SW 1271 (cell line): ENCODE measurements at regions not wholly inside any gene's neighbourhood (a gene's known extent, or its start where the extent isn't known, plus 50 kb on each side); places are given as distances from the start of the nearest gene placed in this dataset.

ENCODE experiments used
- DNase-seq, 2 experiments: peaks; one replicate each; lab custom pipeline; 2025; lab: John Stamatoyannopoulos, UW

DNA sequence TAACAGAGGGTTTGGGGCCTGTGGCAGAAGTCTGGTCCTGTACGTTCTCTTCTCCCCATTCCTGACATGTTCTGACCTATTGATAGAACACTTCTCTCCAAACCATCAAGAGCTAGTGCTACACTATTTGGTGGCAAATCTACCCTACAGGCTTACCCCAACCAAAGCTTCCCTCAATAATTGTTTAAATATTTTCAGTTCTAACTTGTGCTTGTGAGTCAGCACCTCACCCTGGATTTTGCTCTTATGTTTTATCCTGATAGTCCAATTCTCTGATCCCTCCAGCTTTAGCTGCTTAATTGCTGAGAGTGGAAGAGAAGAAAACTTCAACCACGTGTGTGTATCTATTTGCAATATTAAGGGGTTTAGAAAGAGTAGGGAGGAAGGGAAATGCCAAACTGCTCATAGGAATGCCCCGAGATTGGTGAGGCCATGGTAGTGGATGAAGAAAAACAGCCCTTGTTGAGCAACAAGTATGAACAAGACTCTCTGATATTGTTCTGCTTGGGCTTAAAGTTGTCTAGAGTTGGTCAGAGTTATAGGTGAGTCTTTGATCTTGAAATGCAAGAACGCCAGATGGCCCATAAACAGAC, 67.8 kb upstream of the PARD3B start:
- no peak for DNase-seq

GRCh38 chr2:204479557-204479956, 65.7 kb upstream of the PARD3B start:
- no peak for DNase-seq

- DNase-seq = no peak
Observed at GRCh38 chr2:204480676-204481075, 64.6 kb upstream of the PARD3B start.

DNA sequence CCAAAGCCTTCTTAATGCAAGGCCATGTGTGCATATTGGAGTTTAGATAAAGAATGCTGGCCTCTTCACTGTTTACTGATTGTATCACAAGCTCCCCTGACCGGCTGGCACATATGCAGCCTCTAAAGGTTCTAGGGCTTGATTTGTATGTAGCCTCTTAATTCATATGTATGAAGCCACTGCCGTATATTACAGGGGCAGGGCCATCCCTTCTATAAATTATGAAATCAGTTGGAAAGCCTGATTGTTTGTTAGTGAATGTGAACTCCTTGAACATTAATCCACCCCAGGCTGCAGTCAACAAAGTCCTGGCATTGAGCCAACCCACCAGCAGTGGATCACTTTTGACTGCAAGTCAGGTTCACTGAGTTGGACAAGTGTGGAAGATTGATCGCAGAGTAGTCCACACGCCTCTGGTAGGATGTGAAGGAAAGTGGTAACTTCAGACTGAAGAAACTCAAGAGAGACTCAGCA, 61.6 kb upstream of the PARD3B start:
- DNase-seq = no peak

DNA sequence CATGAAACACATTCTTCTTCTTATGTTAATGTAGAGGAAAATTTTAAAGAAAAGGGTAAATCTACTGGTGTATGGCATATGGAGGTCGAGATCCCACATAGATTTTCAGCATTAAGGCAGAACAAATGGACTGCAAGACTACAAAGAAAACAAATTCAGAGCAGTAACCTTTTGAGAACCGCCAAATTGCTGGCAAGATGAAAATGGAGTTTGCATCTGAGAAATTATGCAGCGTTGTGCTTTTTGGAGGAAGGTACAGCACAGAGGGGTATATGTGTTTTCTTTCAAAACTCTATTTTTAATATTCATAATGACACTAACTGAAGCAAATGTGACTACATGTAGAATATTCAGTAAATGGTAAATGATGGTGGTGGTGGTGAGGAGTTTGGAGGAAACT, 59.0 kb upstream of the PARD3B start:
- DNase-seq = no peak

- DNase-seq = no peak
Observed at GRCh38 chr2:204486805-204487204, 58.5 kb upstream of the PARD3B start.

DNA sequence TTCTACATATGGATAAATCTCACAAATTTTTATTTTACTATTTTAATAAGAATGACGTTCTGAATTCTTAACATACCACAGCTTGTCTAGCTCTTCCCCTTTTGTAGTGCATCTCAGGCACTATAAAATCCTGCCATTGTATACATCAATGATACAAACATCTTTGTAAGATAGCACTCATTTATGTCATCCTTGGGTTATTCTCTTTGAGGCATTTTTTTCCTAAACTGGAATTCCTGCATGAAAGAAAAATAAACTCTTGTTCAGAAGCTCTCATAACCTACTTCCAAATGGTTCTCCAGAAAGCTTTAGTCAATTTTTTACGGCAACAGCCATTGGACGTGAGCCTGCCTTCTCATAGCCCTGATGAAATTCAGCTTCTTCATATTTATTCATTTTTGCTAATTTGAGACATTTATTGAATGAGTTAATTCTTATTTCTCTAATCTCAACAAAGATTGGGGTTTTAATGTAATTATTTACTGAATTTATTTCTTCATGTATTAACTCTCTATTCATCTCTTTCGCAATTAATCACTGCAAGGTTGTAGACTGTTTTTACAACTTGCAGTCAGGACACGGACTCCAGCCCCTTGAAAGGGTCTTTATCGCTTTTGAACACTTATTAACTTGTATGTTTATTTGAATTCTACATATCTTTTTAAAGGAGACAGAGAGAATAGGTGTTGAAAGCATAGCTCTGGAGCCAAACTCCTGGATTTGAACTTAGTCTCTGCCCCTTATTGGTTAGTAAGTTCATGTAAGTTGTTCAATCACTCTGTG, 57.6 kb upstream of the PARD3B start:
- DNase-seq = no peak

DNA sequence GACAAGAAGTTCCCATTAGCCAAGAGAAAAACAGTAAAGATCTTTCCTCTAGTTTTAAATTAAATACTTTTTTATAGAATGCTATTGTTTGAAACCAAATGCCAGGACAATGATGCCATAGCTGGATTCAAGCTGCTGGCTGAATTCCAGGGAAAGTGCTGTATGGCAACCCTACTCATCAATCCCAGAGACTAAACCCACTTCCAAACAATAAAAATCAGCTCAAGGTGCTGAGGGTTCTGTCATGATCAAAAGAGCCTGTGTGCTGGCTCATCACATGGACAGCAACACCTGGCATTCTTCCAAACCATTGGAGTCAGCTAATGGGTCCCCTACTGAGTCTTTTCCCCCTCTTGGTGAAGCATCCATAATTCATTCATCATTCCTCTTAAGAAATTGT, 53.7 kb upstream of the PARD3B start:
- no peak for DNase-seq

DNA sequence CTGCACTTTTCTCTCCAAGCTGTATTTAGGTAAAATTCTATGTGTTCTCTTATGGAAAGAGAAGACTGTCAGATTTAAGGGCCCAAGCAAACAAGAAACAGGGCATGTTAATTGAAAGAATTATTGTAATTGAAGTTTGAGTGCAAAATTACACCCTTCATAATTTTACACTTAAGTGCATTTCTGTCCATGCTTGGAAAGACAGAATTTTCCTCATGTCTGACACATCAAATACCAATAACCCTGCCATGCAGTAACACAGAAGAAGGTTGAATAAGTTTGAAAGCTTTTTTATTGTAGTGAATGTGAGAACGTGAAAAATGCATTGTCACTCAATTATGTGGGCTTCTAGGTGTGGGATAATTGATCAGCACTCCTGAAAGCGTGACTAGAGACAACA, 52.9 kb upstream of the PARD3B start:
- no peak for DNase-seq

DNA sequence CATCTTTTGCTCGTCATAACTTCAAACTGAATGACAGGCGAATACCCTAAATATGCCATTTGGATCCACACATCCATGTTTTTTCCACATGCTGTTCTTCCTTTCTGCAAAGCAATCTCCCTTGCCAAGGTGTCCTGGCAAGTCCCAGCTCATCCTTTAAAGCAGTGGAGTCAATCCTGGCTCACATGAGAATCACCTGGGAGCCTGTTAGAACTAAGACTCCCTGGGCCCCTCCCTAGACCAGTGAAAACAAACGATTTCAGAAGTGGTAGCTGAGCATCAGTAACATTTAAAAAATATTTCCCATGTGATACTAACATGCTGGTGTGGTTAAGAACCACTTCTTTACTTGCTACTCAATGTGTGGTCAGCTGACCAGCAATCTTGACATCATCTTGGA, 50.6 kb upstream of the PARD3B start:
- DNase-seq = no peak

GRCh38 chr2:204495381-204495780, 49.9 kb upstream of the PARD3B start:
- DNase-seq = no peak
